ENCODE measurements at regions not wholly inside any gene's neighbourhood (a gene's known extent, or its start where the extent isn't known, plus 50 kb on each side); places are given as distances from the start of the nearest gene placed in this dataset.

GRCh38 chr3:184440151-184440550 lies 60.3 kb downstream of the CHRD start:
- TF ChIP-seq POLR2A (IDR thresholded peaks at IDR 0.05) (no peak), CTCF (IDR thresholded peaks at IDR 0.05) (no peak), POLR2AphosphoS5 (IDR thresholded peaks at IDR 0.05) (no peak)
